NCI-H1092 treated with DMSO at 0.1 percent for 48 hours (cell line): ENCODE measurements at regions not wholly inside any gene's neighbourhood (a gene's known extent, or its start where the extent isn't known, plus 50 kb on each side); places are given as distances from the start of the nearest gene placed in this dataset.

Experiments used
- DNase-seq: peaks from one replicate; lab custom pipeline; 2025; lab: John Stamatoyannopoulos, UW

- DNase-seq, result no peak
These were observed 455.4 kb upstream of the TSHZ3 start for GRCh38 chr19:31804668-31805067.

DNA sequence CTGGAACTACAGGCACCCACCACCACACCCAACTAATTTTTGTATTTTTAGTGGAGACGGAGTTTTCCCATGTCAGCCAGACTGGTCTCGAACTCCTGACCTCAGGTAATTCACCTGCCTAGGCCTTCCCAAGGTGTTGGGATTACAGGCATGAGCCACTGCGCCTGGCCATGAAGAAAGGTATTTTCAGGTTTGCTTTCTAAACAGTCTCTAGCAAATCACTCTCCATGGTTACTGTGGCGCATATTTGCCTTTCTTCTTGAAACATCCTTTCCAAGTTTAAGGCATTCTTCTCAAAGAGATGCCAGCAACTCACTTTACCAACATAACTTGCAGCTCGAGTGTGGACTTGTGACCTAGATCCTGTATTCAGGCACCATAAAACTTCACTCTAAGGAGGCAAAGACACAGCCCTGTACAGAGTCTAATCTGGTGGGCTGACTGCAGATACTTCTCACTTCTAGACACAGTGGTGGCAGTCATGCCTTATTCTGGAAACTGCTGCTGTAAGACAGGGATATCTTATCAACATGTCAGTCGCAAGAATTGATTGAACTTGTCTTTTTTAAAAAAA lies 461.4 kb upstream of the TSHZ3 start:
- DNase-seq, result no peak

- no peak for DNase-seq
These were observed 468.9 kb upstream of the TSHZ3 start for GRCh38 chr19:31817971-31818797.

DNA sequence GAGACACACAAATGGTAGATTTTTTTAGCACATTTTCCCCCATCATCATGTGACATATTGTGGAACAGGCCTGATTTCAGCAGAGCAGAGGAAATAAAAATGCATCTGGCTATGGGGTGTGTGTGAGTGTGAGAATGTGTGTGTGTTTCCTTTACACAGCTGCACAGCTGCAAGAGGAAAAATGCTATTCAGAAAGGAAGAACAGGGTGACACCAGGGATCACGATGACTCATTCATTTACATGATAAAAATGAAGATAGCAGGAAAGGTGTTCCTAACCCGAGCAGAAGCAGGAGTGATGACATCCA lies 469.5 kb upstream of the TSHZ3 start:
- no peak for DNase-seq

DNA sequence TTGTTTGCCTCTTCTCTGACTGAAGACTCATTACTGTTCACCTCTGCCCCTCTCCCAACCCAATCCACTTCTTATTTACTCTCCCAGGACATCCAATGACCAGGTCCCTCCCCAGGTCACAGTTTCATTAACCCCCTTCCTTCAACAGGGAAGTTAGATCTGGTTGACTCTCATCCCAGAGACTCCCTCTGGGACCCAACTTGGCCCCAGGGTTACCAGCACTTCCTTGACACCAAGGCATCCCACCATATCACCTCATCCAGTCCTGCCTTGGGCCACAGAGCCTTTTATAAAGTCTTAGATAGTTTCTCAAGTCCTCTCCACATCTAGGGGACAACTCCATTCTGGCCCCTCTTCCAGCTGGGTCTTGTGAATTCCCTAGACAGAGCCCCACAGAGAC lies 470.6 kb upstream of the TSHZ3 start:
- no peak for DNase-seq

GRCh38 chr19:31821346-31821745 lies 472.1 kb upstream of the TSHZ3 start:
- no peak for DNase-seq

GRCh38 chr19:31825134-31826094 lies 476.2 kb upstream of the TSHZ3 start:
- DNase-seq, result no peak

GRCh38 chr19:31826325-31826724 lies 477.1 kb upstream of the TSHZ3 start:
- DNase-seq, result no peak

DNA sequence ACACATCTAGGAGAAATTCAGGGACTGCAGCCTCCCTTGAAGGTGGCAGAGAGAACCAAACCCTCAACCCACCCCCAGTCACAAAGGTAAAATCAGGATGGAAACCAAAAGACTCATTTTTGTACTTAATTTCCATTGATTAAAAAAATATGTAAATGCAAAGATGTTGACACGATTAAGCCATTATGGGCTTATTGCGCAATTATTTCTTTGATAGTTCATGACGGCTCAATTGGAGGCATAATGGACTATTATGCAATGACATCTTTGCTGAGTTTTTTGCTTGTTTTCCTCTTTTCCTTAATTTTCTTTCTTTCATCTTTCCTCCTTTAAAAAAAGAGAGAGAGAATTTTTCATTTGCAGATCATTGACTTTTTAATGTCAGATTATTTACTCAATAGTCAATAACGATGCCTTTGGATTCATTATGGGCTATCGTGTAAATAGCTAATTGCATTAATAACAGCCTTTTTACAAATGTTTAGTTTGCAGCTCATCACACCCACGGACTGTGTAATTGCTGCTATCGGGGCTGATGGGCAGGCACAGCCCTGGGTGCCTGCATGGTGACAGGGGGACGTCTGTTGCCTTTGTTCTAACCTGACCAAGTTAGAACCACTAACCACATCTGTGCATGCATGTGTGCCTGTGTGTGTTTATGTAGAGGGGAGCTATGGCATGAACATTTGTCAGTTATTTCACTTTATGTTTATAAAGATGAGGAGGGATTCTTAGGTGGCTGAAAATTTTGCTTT lies 482.4 kb upstream of the TSHZ3 start:
- no peak for DNase-seq

DNA sequence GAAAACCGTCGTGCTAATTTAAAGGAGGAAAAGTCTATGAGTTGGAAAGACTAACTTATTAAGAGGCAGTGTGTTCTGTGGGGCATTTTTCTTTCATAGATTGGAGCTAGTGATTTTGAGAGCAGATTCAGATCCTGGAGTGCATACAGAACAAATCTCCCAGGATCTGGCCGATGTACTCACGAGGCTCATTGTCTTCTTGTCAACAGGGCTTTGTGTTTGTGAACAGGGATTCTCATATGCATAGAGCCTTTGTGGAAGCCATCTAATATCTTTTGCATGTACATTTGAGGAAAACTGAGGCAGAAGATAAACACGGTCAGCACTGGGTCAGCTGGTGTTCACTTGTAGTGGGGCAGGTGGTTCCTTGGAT lies 482.9 kb upstream of the TSHZ3 start:
- no peak for DNase-seq

GRCh38 chr19:31834070-31834469 lies 484.8 kb upstream of the TSHZ3 start:
- no peak for DNase-seq

GRCh38 chr19:31838163-31838815 lies 489.1 kb upstream of the TSHZ3 start:
- no peak for DNase-seq

GRCh38 chr19:31840371-31840770 lies 491.1 kb upstream of the TSHZ3 start:
- no peak for DNase-seq

- no peak for DNase-seq
These were observed 492.5 kb upstream of the TSHZ3 start for GRCh38 chr19:31841755-31842154.

DNA sequence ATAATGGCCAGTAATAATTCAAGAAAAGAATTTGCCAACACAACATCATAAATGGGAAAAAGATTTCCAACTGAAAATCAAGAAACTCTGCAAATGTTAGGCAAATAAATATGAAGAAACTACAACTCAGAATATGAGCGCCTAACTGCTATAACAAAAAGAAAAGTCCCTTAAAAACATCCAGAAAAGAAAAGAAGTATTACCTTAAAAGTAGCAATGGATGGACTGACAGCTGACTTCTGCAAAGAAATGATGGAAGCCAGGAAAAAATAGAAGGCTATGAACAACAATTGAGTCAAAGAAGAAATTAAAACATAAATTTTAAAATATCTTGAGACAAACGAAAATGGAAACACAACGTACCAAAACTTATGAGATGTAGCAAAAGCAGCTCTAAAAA lies 482.3 kb upstream of the ZNF507 start:
- DNase-seq, result no peak

GRCh38 chr19:31874313-31874712 lies 471.1 kb upstream of the ZNF507 start:
- DNase-seq, result no peak

DNA sequence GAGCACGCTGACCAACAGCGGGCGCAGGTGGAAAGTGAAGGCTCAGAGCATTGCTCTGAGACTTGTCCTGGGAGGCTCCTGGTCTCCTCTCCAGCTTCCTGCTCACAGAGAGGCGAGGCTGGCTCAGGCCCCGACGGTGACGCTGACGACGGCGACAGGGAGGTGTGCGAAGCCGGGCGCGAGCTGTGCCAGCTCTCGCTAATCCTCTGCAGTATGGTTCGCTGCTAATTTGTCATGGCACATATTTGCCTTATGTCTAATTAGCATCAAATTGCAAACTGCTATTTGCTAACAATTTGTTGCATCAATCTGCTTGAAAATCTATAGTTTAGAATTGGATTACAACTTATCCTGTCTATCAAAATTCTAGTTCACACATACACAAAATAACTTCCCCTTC lies 469.8 kb upstream of the ZNF507 start:
- DNase-seq, result no peak

DNA sequence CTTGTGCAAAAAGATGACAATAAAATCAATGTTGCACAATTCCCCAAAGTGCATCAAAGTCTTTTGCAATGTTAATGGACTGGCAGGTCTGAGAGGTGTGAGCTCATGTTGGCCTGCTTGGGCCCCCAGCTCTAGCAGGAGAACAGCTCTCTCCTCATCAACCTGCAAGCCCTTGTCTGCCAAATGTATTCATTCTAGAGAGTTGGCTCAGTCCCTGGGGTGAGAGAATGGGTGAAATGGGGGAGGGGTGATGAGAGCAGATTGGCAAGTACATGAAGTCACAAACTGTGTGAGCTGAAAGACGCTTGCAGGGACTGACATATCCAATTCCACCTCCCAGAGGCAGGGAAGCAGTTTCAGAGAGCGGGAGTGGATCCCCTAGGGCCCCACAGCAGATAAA lies 465.1 kb upstream of the ZNF507 start:
- no peak for DNase-seq

GRCh38 chr19:31881988-31882387 lies 463.4 kb upstream of the ZNF507 start:
- no peak for DNase-seq

DNA sequence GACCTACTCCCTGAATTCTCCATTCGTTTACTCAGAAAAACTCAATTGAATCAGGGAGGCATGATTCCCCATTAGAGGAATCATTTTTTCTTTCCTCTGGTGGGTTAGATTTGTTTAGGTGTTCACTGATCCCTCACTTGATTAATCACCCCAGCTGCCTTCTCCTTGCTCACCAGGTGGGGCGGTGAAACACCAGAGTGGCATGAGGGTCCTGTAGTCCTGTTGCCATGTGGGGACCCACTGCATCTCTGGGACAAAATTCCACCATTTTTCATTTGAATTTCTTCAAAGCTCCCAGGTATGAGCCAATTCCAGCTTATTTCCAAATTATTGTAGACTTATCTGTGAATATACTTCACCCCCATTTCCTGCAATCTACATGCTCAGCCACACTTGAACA lies 462.7 kb upstream of the ZNF507 start:
- DNase-seq, result no peak

GRCh38 chr19:31883296-31883990 lies 462.0 kb upstream of the ZNF507 start:
- DNase-seq, result no peak
